ENCODE measurements at regions not wholly inside any gene's neighbourhood (a gene's known extent, or its start where the extent isn't known, plus 50 kb on each side); places are given as distances from the start of the nearest gene placed in this dataset.

DNA sequence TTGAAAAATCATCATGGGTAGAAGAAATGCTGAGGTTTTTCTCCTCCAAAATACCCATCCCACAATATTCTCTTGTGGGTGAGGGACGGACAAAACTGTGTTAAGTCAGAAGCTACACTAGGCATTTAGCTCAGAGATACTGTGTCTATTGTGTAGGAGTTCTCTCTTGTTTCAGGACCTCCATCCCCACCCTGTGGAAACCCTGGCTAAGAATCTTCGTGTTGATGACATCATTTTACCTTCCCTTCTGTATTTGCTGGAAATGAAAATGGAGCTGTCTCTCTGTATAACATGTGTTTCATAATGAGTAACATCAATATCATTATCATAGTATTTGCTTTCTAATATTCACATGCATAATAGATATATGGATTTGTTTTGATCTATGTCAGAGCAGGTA is 1193.0 kb upstream of the CITED2 start:
- TF ChIP-seq, protein P1, sequence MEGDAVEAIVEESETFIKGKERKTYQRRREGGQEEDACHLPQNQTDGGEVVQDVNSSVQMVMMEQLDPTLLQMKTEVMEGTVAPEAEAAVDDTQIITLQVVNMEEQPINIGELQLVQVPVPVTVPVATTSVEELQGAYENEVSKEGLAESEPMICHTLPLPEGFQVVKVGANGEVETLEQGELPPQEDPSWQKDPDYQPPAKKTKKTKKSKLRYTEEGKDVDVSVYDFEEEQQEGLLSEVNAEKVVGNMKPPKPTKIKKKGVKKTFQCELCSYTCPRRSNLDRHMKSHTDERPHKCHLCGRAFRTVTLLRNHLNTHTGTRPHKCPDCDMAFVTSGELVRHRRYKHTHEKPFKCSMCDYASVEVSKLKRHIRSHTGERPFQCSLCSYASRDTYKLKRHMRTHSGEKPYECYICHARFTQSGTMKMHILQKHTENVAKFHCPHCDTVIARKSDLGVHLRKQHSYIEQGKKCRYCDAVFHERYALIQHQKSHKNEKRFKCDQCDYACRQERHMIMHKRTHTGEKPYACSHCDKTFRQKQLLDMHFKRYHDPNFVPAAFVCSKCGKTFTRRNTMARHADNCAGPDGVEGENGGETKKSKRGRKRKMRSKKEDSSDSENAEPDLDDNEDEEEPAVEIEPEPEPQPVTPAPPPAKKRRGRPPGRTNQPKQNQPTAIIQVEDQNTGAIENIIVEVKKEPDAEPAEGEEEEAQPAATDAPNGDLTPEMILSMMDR (IDR thresholded peaks at IDR 0.05; ENCODE audit: insufficient read depth, low read length, poor library complexity, severe bottlenecking): no peak
- no peak for TF ChIP-seq EZH2phosphoT487 (conservative IDR thresholded peaks at IDR 0.05; ENCODE audit: low read length)
